ENCODE measurements at regions not wholly inside any gene's neighbourhood (a gene's known extent, or its start where the extent isn't known, plus 50 kb on each side); places are given as distances from the start of the nearest gene placed in this dataset.

- no peaks in the 10 kb centered on the region for H3K79me1 ChIP-seq (ENCODE audit: low read depth, low read length)
- H3K23me2 ChIP-seq (ENCODE audit: low read depth, low read length) = no peaks in the 10 kb centered on the region
- H3K9ac ChIP-seq (replicated peaks in 1 of 4; ENCODE audit: extremely low read depth in 1 of 4, low read depth in 3 of 4, low read length in 3 of 4) = no peak overlapping the region
- FAIRE-seq (no peak), DNase-seq (ENCODE audit: low read depth in 1 of 2, low spot score in 2 of 2) (no peak)
- no peaks in the 10 kb centered on the region for H3K79me2 ChIP-seq (ENCODE audit: control insufficient read depth in 1 of 2, insufficient read depth in 2 of 2, low read length in 2 of 2)
- no peak overlapping the region for H3K14ac ChIP-seq (ENCODE audit: insufficient read length)
- H2BK15ac ChIP-seq (ENCODE audit: low read length) = no peak overlapping the region
- H2BK12ac ChIP-seq (ENCODE audit: low read depth, low read length) = no peak overlapping the region
- POLR2A ChIA-PET (ENCODE audit: partially characterized antibody) = no interaction called here
- H4K8ac ChIP-seq (ENCODE audit: extremely low read depth, insufficient read depth, low read length) = no peak overlapping the region
- CTCF ChIA-PET (ENCODE audit: partially characterized antibody) = no interaction called here
- H3K27ac ChIP-seq (ENCODE audit: low read depth, low read length) = no peak overlapping the region
- no peak overlapping the region for H3K56ac ChIP-seq (replicated peaks; ENCODE audit: insufficient read length, low read depth, low read length)
- no peak overlapping the region for H3K4me2 ChIP-seq (ENCODE audit: insufficient read depth in 1 of 2, low read depth in 2 of 2, low read length in 2 of 2)
- no peak overlapping the region for H4K91ac ChIP-seq (replicated peaks; ENCODE audit: insufficient read length, low read length)
- H2BK20ac ChIP-seq (ENCODE audit: low read length) = no peak overlapping the region
- no peak overlapping the region for H4K5ac ChIP-seq (ENCODE audit: insufficient read length, low read depth, low read length)
- H2BK5ac ChIP-seq (ENCODE audit: low read depth, low read length) = no peak overlapping the region
- H3K18ac ChIP-seq (ENCODE audit: extremely low read depth, low read length) = no peak overlapping the region
- no peak overlapping the region for H2AK5ac ChIP-seq (ENCODE audit: low read depth, low read length)
- H3K23ac ChIP-seq (ENCODE audit: insufficient read length) = no peak overlapping the region
- H3K4ac ChIP-seq (replicated peaks; ENCODE audit: insufficient read length, low read depth, low read length) = no peak overlapping the region
- H3K27me3 ChIP-seq (replicated peaks in 1 of 4; ENCODE audit: control insufficient read depth in 3 of 4, extremely low read depth in 1 of 4, insufficient read depth in 3 of 4, low read length in 3 of 4) = no peaks in the 10 kb centered on the region
- H3K36me3 ChIP-seq (ENCODE audit: control insufficient read depth in 2 of 4, insufficient read depth in 4 of 4, low read length in 3 of 4) = no peaks in the 10 kb centered on the region
- H2BK120ac ChIP-seq (replicated peaks; ENCODE audit: low read depth, low read length) = no peak overlapping the region
- WGBS, 2 experiments (ENCODE audit: extremely low coverage in 1 of 2, insufficient coverage in 1 of 2, insufficient read length in 1 of 2, insufficient replicate concordance in 2 of 2, low coverage in 1 of 2, low lambda C conversion rate in 2 of 2, missing lambda C conversion rate in 1 of 2) = 84% methylated on average over 4 of the region's 4 CpGs; no CpG with 5 or more reads in 1 of the 2 experiments
- H3K9me3 ChIP-seq (ENCODE audit: insufficient read depth in 2 of 2, low read depth in 1 of 2, low read length in 1 of 2) = no peaks in the 10 kb centered on the region
- H4K20me1 ChIP-seq (replicated peaks in 1 of 2; ENCODE audit: control insufficient read depth in 1 of 2, insufficient read depth in 2 of 2, low read length in 2 of 2) = no peaks in the 10 kb centered on the region
- no peaks in the 10 kb centered on the region for H3K4me1 ChIP-seq (replicated peaks in 1 of 4; ENCODE audit: control insufficient read depth in 3 of 4, insufficient read depth in 4 of 4, low read length in 3 of 4)
- H3K4me3 ChIP-seq (ENCODE audit: extremely low read depth in 1 of 4, insufficient read depth in 2 of 4, low read depth in 3 of 4, low read length in 4 of 4) = no peak overlapping the region
- no peak overlapping the region for H2AFZ ChIP-seq (ENCODE audit: low read length)
- TF ChIP-seq POU5F1 (IDR thresholded peaks at IDR 0.05; ENCODE audit: low read depth, low read length) (no peak), RNF2 (IDR thresholded peaks at IDR 0.05; ENCODE audit: borderline replicate concordance, low read depth, low read length, missing control alignments, poor library complexity, severe bottlenecking) (no peak), EP300 (IDR thresholded peaks at IDR 0.05; ENCODE audit: borderline replicate concordance in 1 of 2, low read depth in 2 of 2, low read length in 2 of 2) (no peak), NANOG (IDR thresholded peaks at IDR 0.05; ENCODE audit: insufficient read depth, low read depth, low read length, poor library complexity, severe bottlenecking) (no peak), ATF3 (IDR thresholded peaks at IDR 0.05; ENCODE audit: insufficient read depth, low read depth, low read length) (no peak), E2F6 (IDR thresholded peaks at IDR 0.05) (no peak), MAFK (IDR thresholded peaks at IDR 0.05; ENCODE audit: low read depth, low read length) (no peak), SIX5 (IDR thresholded peaks at IDR 0.05; ENCODE audit: low read depth, low read length) (no peak), SRF (IDR thresholded peaks at IDR 0.05; ENCODE audit: low read depth, low read length) (no peak)
Observed at GRCh38 chr13:93108111-93108601, 118.5 kb upstream of the GPC6 start.
